WTC11 (cell line): ENCODE measurements at regions not wholly inside any gene's neighbourhood (a gene's known extent, or its start where the extent isn't known, plus 50 kb on each side); places are given as distances from the start of the nearest gene placed in this dataset.

Experiments used
- ATAC-seq: fragments of 200-7000 bp; cut with Tn5 transposase; 2 replicates; pipeline ENCODE4 v1.10.0; 2021; ENCODE audit warnings: mild to moderate bottlenecking, moderate library complexity
- CTCF ChIA-PET: fragments of 300-600 bp; sonication (Branson Sonifier 250); formaldehyde crosslinking; loops from one replicate; lab custom pipeline; 2021; ENCODE audit warnings: antibody characterized with exemption; lab: Charles Lee
- POLR2A ChIA-PET: fragments of 350-600 bp; sonication (Branson Sonifier 250); formaldehyde crosslinking; loops from one replicate; lab custom pipeline; 2021; ENCODE audit warnings: antibody characterized with exemption; lab: Charles Lee
- DNase-seq: peaks from one replicate; pipeline ENCODE4 v3.0.0; 2021; ENCODE audit warnings: low spot score
- H3K27ac Mint-ChIP-seq: 2 replicates; pipeline ENCODE4 v1.8.0; 2021; ENCODE audit warnings: mixed read lengths
- H3K27me3 Mint-ChIP-seq: 2 replicates; pipeline ENCODE4 v1.8.0; 2021; ENCODE audit warnings: low read depth, mild to moderate bottlenecking, moderate library complexity, mixed read lengths
- H3K36me3 Mint-ChIP-seq: 2 replicates; pipeline ENCODE4 v1.8.0; 2021; ENCODE audit warnings: mixed read lengths
- H3K4me1 Mint-ChIP-seq: 2 replicates; pipeline ENCODE4 v1.8.0; 2022; ENCODE audit warnings: mixed read lengths
- H3K4me3 Mint-ChIP-seq: 2 replicates; pipeline ENCODE4 v1.8.0; 2021; ENCODE audit warnings: mild to moderate bottlenecking, moderate library complexity, mixed read lengths
- H3K9me3 Mint-ChIP-seq: 2 replicates; pipeline ENCODE4 v1.8.0; 2021; ENCODE audit warnings: mixed read lengths
- ATF2 ChIP-seq: sonication (generic); formaldehyde crosslinking; IDR thresholded peaks from 2 replicates; pipeline ENCODE4 v1.8.1; 2022; ENCODE audit warnings: low read depth, missing genetic modification reagents, borderline replicate concordance
- CBFB ChIP-seq: sonication (generic); formaldehyde crosslinking; IDR thresholded peaks from 2 replicates; pipeline ENCODE4 v1.8.1; 2022; ENCODE audit warnings: mild to moderate bottlenecking, low read depth, missing genetic modification reagents
- E2F5 ChIP-seq: sonication (generic); formaldehyde crosslinking; IDR thresholded peaks from 2 replicates; pipeline ENCODE4 v1.8.1; 2022; ENCODE audit warnings: mild to moderate bottlenecking, moderate library complexity, missing genetic modification reagents
- FOXJ3 ChIP-seq: sonication (generic); formaldehyde crosslinking; IDR thresholded peaks from 2 replicates; pipeline ENCODE4 v1.9.0; 2021; ENCODE audit warnings: missing genetic modification reagents, mild to moderate bottlenecking, borderline replicate concordance
- FOXP1 ChIP-seq: sonication (generic); formaldehyde crosslinking; IDR thresholded peaks from 2 replicates; pipeline ENCODE4 v1.8.0; 2022; ENCODE audit warnings: missing genetic modification reagents, mild to moderate bottlenecking, moderate library complexity, borderline replicate concordance
- GRHL2 ChIP-seq: fragments of 250-450 bp; sonication (Bioruptor Pico); IDR thresholded peaks from 2 replicates; pipeline ENCODE4 v1.8.0; 2022; ENCODE audit warnings: mild to moderate bottlenecking, moderate library complexity; ENCODE audit not compliant: insufficient replicate concordance, severe bottlenecking
- HMGXB4 ChIP-seq: sonication (generic); formaldehyde crosslinking; IDR thresholded peaks from 2 replicates; pipeline ENCODE4 v1.8.1; 2023; ENCODE audit warnings: mild to moderate bottlenecking, moderate library complexity, missing genetic modification reagents
- NR1H2 ChIP-seq: sonication (generic); formaldehyde crosslinking; IDR thresholded peaks from 2 replicates; pipeline ENCODE4 v1.9.0; 2021; ENCODE audit warnings: mild to moderate bottlenecking, moderate library complexity, missing genetic modification reagents
- PRDM15 ChIP-seq: sonication (generic); formaldehyde crosslinking; IDR thresholded peaks from 2 replicates; pipeline ENCODE4 v1.8.0; 2022; ENCODE audit warnings: missing genetic modification reagents
- PRRX2 ChIP-seq: fragments of 250-450 bp; sonication (Bioruptor Pico); IDR thresholded peaks from 2 replicates; pipeline ENCODE4 v1.8.0; 2021; ENCODE audit warnings: mild to moderate bottlenecking
- RORB ChIP-seq: fragments of 250-450 bp; sonication (Bioruptor Pico); IDR thresholded peaks from 2 replicates; pipeline ENCODE4 v1.9.0; 2021; ENCODE audit warnings: mild to moderate bottlenecking
- SMAD3 ChIP-seq: sonication (generic); formaldehyde crosslinking; IDR thresholded peaks from 2 replicates; pipeline ENCODE4 v1.8.0; 2022; ENCODE audit warnings: missing genetic modification reagents, mild to moderate bottlenecking, borderline replicate concordance
- SMAD4 ChIP-seq: sonication (generic); formaldehyde crosslinking; IDR thresholded peaks from 2 replicates; pipeline ENCODE4 v1.8.0; 2022; ENCODE audit warnings: mild to moderate bottlenecking, missing genetic modification reagents
- TCF7 ChIP-seq: sonication (generic); formaldehyde crosslinking; IDR thresholded peaks from 2 replicates; pipeline ENCODE4 v1.8.0; 2022; ENCODE audit warnings: mild to moderate bottlenecking, low read depth, missing genetic modification reagents, moderate library complexity
- ZNF317 ChIP-seq: sonication (generic); formaldehyde crosslinking; IDR thresholded peaks from 2 replicates; pipeline ENCODE4 v1.8.1; 2023; ENCODE audit warnings: low read depth, mild to moderate bottlenecking, moderate library complexity, missing genetic modification reagents, borderline replicate concordance
- ZNF396 ChIP-seq: fragments of 250-450 bp; sonication (Bioruptor Pico); IDR thresholded peaks from 2 replicates; pipeline ENCODE4 v1.8.0; 2021; ENCODE audit warnings: mild to moderate bottlenecking, moderate library complexity, borderline replicate concordance
- TF ChIP-seq, protein P1 (sequence below): sonication (generic); formaldehyde crosslinking; conservative IDR thresholded peaks from 2 replicates; pipeline ENCODE4 v1.8.1; 2022; ENCODE audit warnings: mild to moderate bottlenecking, missing genetic modification reagents
- TF ChIP-seq, protein P2 (sequence below): sonication (generic); formaldehyde crosslinking; IDR thresholded peaks from 2 replicates; pipeline ENCODE4 v1.8.1; 2023; ENCODE audit warnings: mild to moderate bottlenecking, missing genetic modification reagents
- TF ChIP-seq, protein P3 (sequence below): fragments of 250-450 bp; sonication (Bioruptor Pico); IDR thresholded peaks from 2 replicates; pipeline ENCODE4 v1.9.0; 2021; ENCODE audit warnings: mild to moderate bottlenecking
- TF ChIP-seq, protein P4 (sequence below): fragments of 250-450 bp; sonication (Bioruptor Pico); IDR thresholded peaks from 2 replicates; pipeline ENCODE4 v2.1.2; 2022; ENCODE audit warnings: mild to moderate bottlenecking, moderate library complexity
- TF ChIP-seq, protein P5 (sequence below): sonication (generic); formaldehyde crosslinking; IDR thresholded peaks from 2 replicates; pipeline ENCODE4 v1.8.0; 2022; ENCODE audit warnings: mild to moderate bottlenecking, missing genetic modification reagents

- TF ChIP-seq, protein P1, sequence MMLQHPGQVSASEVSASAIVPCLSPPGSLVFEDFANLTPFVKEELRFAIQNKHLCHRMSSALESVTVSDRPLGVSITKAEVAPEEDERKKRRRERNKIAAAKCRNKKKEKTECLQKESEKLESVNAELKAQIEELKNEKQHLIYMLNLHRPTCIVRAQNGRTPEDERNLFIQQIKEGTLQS (CRISPR knock-in tag), result no peak
- no peak for TF ChIP-seq FOXJ3
- TF ChIP-seq, protein P2, sequence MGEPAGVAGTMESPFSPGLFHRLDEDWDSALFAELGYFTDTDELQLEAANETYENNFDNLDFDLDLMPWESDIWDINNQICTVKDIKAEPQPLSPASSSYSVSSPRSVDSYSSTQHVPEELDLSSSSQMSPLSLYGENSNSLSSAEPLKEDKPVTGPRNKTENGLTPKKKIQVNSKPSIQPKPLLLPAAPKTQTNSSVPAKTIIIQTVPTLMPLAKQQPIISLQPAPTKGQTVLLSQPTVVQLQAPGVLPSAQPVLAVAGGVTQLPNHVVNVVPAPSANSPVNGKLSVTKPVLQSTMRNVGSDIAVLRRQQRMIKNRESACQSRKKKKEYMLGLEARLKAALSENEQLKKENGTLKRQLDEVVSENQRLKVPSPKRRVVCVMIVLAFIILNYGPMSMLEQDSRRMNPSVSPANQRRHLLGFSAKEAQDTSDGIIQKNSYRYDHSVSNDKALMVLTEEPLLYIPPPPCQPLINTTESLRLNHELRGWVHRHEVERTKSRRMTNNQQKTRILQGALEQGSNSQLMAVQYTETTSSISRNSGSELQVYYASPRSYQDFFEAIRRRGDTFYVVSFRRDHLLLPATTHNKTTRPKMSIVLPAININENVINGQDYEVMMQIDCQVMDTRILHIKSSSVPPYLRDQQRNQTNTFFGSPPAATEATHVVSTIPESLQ (CRISPR knock-in tag), result no peak
Observed at GRCh38 chr12:83538361-83538965, 851.8 kb downstream of the TMTC2 start (continued).

DNA sequence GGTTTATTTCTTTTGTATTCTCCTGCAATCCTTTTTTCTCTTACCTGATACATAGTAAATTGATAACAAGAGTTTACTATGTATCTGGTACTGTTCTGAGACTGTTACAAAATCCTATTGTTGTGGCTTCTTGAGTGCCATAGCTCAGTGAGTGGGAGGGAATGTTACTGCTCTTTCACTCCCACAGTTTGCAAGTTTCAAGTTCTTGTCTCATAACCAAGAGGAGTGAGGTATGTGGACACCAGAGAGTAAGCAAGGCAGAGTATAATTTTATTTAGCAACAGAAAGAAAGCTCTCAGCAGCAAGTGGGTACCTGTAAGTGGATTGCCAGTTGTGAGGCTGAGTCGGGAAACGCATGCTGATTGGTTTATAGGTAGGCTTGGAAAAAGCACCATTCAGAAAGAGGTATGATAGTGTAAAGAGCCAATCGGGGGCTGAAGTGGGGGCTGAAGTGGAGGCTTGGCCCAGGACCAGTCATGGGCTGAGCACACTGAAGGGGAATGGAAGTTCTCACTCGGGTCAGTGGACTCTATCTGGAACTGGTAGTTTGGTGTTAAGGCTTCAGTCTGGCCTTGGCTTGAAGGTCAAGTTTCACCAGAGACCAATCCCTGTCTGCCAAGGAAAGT is 850.8 kb downstream of the TMTC2 start:
- peak overlapping the region; percentile 53; the same call in 1 of the 2 replicates for H3K27ac Mint-ChIP-seq
- peaks cover 47% of the 10 kb centered on the region for H3K4me1 Mint-ChIP-seq
- ATAC-seq (no peak), DNase-seq (no peak)
- CTCF ChIA-PET, result no interaction called here
- peaks cover 5% of the 10 kb centered on the region for H3K9me3 Mint-ChIP-seq
- no peaks in the 10 kb centered on the region for H3K27me3 Mint-ChIP-seq
- POLR2A ChIA-PET, result no interaction called here
- H3K36me3 Mint-ChIP-seq, result peaks cover 5% of the 10 kb centered on the region
- H3K4me3 Mint-ChIP-seq, result no peak overlapping the region
- TF ChIP-seq RORB (CRISPR knock-in tag) (no peak), FOXJ3 (no peak), SMAD4 (no peak), TCF7 (CRISPR knock-in tag) (no peak), NR1H2 (CRISPR knock-in tag) (no peak), CBFB (CRISPR knock-in tag) (no peak), ZNF396 (CRISPR knock-in tag) (no peak), PRDM15 (CRISPR knock-in tag) (no peak), SMAD3 (CRISPR knock-in tag) (no peak), E2F5 (CRISPR knock-in tag) (no peak), PRRX2 (no peak), ATF2 (CRISPR knock-in tag) (no peak), FOXP1 (CRISPR knock-in tag) (no peak), GRHL2 (CRISPR knock-in tag) (no peak), ZNF317 (no peak), HMGXB4 (CRISPR knock-in tag) (no peak)
- TF ChIP-seq, protein P3, sequence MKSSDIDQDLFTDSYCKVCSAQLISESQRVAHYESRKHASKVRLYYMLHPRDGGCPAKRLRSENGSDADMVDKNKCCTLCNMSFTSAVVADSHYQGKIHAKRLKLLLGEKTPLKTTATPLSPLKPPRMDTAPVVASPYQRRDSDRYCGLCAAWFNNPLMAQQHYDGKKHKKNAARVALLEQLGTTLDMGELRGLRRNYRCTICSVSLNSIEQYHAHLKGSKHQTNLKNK (CRISPR knock-in tag), result no peak
- TF ChIP-seq, protein P4, sequence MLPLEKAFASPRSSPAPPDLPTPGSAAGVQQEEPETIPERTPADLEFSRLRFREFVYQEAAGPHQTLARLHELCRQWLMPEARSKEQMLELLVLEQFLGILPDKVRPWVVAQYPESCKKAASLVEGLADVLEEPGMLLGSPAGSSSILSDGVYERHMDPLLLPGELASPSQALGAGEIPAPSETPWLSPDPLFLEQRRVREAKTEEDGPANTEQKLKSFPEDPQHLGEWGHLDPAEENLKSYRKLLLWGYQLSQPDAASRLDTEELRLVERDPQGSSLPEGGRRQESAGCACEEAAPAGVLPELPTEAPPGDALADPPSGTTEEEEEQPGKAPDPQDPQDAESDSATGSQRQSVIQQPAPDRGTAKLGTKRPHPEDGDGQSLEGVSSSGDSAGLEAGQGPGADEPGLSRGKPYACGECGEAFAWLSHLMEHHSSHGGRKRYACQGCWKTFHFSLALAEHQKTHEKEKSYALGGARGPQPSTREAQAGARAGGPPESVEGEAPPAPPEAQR (CRISPR knock-in tag), result no peak
- TF ChIP-seq, protein P5, sequence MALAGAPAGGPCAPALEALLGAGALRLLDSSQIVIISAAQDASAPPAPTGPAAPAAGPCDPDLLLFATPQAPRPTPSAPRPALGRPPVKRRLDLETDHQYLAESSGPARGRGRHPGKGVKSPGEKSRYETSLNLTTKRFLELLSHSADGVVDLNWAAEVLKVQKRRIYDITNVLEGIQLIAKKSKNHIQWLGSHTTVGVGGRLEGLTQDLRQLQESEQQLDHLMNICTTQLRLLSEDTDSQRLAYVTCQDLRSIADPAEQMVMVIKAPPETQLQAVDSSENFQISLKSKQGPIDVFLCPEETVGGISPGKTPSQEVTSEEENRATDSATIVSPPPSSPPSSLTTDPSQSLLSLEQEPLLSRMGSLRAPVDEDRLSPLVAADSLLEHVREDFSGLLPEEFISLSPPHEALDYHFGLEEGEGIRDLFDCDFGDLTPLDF (CRISPR knock-in tag), result no peak
